GM12878 (cell line): ENCODE measurements at regions not wholly inside any gene's neighbourhood (a gene's known extent, or its start where the extent isn't known, plus 50 kb on each side); places are given as distances from the start of the nearest gene placed in this dataset.
A peak's percentile ranks its signal among the peaks of the same experiment; 100 is the strongest.

Experiments
- ATAC-seq: fragments of 200-7000 bp; cut with Tn5 transposase; 3 replicates; pipeline ENCODE4 v1.9.1; 2020; ENCODE audit warnings: mild to moderate bottlenecking, moderate library complexity
- BruUV-seq: library from RNA; stranded (reverse); fragments of 400-500 nt; replicated peaks from 2 replicates; lab custom pipeline; 2021; lab: Mats Ljungman, UMichigan
- CTCF ChIA-PET: fragments of 300-600 bp; sonication (Branson Sonifier 250); formaldehyde crosslinking; extraction: SDS; loops from one replicate; lab custom pipeline; 2021; ENCODE audit warnings: inconsistent platforms; lab: Yijun Ruan, JAX
- POLR2A ChIA-PET: fragments of 350-600 bp; formaldehyde crosslinking; extraction: SDS; loops from one replicate; lab custom pipeline; 2021; ENCODE audit warnings: inconsistent platforms; lab: Charles Lee
- RAD21 ChIA-PET: fragments of 300-600 bp; sonication (Branson Sonifier 250); formaldehyde crosslinking; loops from one replicate; lab custom pipeline; 2023; ENCODE audit warnings: antibody characterized with exemption; ENCODE audit not compliant: unreplicated experiment; lab: Charles Lee
- SMC1A ChIA-PET: fragments of 300-600 bp; sonication (Branson Sonifier 250); formaldehyde crosslinking; loops from one replicate; lab custom pipeline; 2023; ENCODE audit not compliant: unreplicated experiment, uncharacterized antibody; lab: Charles Lee
- DNase-seq: peaks from one replicate; pipeline ENCODE4 v3.0.0-alpha.2; 2011; ENCODE audit warnings: low read depth, low spot score
- FAIRE-seq: peaks from 3 replicates; lab custom pipeline; 2011; peaks lifted over from hg19 to GRCh38; lab: Jason Lieb, UNC
- H2AFZ ChIP-seq: 2 replicates; pipeline ENCODE4 v1.6.0; 2011; ENCODE audit warnings: low read depth, low read length, control low read depth; ENCODE audit not compliant: control insufficient read depth
- H3K27ac ChIP-seq: 2 replicates; pipeline ENCODE4 v1.5.1; 2011; ENCODE audit warnings: control low read depth; ENCODE audit not compliant: control insufficient read depth, insufficient read depth
- H3K27me3 ChIP-seq, 2 experiments: replicated peaks in 1 of 2; 2 replicates each; pipeline versions ENCODE4 v1.6.0 to v1.6.1; 2011; ENCODE audit warnings: low read length in 1 of 2; ENCODE audit not compliant: control insufficient read depth in 2 of 2, insufficient read depth in 2 of 2
- H3K36me3 ChIP-seq, 2 experiments: 2 replicates each; pipeline ENCODE4 v1.5.1; 2011; ENCODE audit warnings: low read length in 1 of 2; ENCODE audit not compliant: control insufficient read depth in 2 of 2, insufficient read depth in 2 of 2
- H3K4me1 ChIP-seq: 2 replicates; pipeline ENCODE4 v1.6.1; 2011; ENCODE audit warnings: mild to moderate bottlenecking, low read length, moderate library complexity, mixed read lengths; ENCODE audit not compliant: control insufficient read depth, insufficient read depth
- H3K4me2 ChIP-seq: 2 replicates; pipeline ENCODE4 v1.6.0; 2011; ENCODE audit warnings: control low read depth; ENCODE audit not compliant: control insufficient read depth, insufficient read depth
- H3K4me3 ChIP-seq: fragments of 200-600 bp; sonication (generic); 2 replicates; pipeline ENCODE4 v1.5.1; 2016
- H3K79me2 ChIP-seq: 2 replicates; pipeline ENCODE4 v1.6.0; 2011; ENCODE audit warnings: low read length; ENCODE audit not compliant: control insufficient read depth, insufficient read depth
- H3K9ac ChIP-seq: 2 replicates; pipeline ENCODE4 v1.8.0; 2011; ENCODE audit warnings: low read length, control low read depth, mixed read lengths; ENCODE audit not compliant: control insufficient read depth, insufficient read depth
- H3K9me3 ChIP-seq: replicated peaks from 3 replicates; pipeline ENCODE4 v1.5.1; 2011; ENCODE audit warnings: mild to moderate bottlenecking, low read length; ENCODE audit not compliant: control insufficient read depth, insufficient read depth
- H4K20me1 ChIP-seq: 2 replicates; pipeline ENCODE4 v1.6.0; 2011; ENCODE audit not compliant: control insufficient read depth, insufficient read depth
- BACH1 ChIP-seq: fragments of 450-650 bp; IDR thresholded peaks from 2 replicates; pipeline ENCODE4 v1.6.1; 2017; ENCODE audit warnings: mild to moderate bottlenecking, borderline replicate concordance
- DPF2 ChIP-seq: fragments of 450-650 bp; IDR thresholded peaks from 2 replicates; pipeline ENCODE4 v1.6.1; 2017; ENCODE audit warnings: mild to moderate bottlenecking
- HDAC2 ChIP-seq: fragments of 200-600 bp; sonication (generic); IDR thresholded peaks from 2 replicates; pipeline ENCODE4 v1.6.1; 2017
- LARP7 ChIP-seq: fragments of 450-650 bp; IDR thresholded peaks from 2 replicates; pipeline ENCODE4 v1.6.1; 2017; ENCODE audit warnings: mild to moderate bottlenecking
- MEF2A ChIP-seq: IDR thresholded peaks from 2 replicates; pipeline ENCODE4 v1.6.1; 2011; ENCODE audit warnings: low read depth, mild to moderate bottlenecking, low read length, moderate library complexity; ENCODE audit not compliant: insufficient read depth
- MTA2 ChIP-seq: fragments of 450-650 bp; IDR thresholded peaks from 2 replicates; pipeline ENCODE4 v1.6.1; 2016; ENCODE audit warnings: low read depth, mild to moderate bottlenecking, moderate library complexity
- NBN ChIP-seq: fragments of 450-650 bp; IDR thresholded peaks from 2 replicates; pipeline ENCODE4 v1.6.1; 2016
- NRF1 ChIP-seq: conservative IDR thresholded peaks from 2 replicates; pipeline ENCODE4 v1.6.1; 2011; ENCODE audit warnings: mild to moderate bottlenecking, low read depth, low read length, improper control_type of control experiment
- RAD21 ChIP-seq: IDR thresholded peaks from 2 replicates; pipeline ENCODE4 v1.6.1; 2011; ENCODE audit warnings: mild to moderate bottlenecking, low read depth, low read length, moderate library complexity; ENCODE audit not compliant: insufficient read depth
- SMC3 ChIP-seq: IDR thresholded peaks from 2 replicates; pipeline ENCODE4 v1.6.1; 2011; ENCODE audit warnings: low read length, improper control_type of control experiment, borderline replicate concordance
- SUPT20H ChIP-seq: IDR thresholded peaks from 2 replicates; pipeline ENCODE4 v1.6.1; 2011; ENCODE audit warnings: low read depth, mild to moderate bottlenecking, low read length, moderate library complexity, borderline replicate concordance; ENCODE audit not compliant: control insufficient read depth
- ZNF217 ChIP-seq: fragments of 450-650 bp; IDR thresholded peaks from 2 replicates; pipeline ENCODE4 v1.6.1; 2017; ENCODE audit warnings: antibody characterized with exemption, mild to moderate bottlenecking
- WGBS: methylation state at CpG from one replicate; pipeline ENCODE4 v1.1.6; 2016; ENCODE audit warnings: low lambda C conversion rate; ENCODE audit not compliant: insufficient replicate concordance, insufficient coverage; ENCODE audit errors: missing lambda C conversion rate; 5-methylcytosine and 5-hydroxymethylcytosine counted together
- in situ Hi-C: fragments of 300-500 bp; cut with MboI; formaldehyde crosslinking; loops from 9 replicates; pipeline ENCODE4 v1.14.3; 2018; ENCODE audit warnings: mixed read lengths
- intact Hi-C: fragments of 100-400 bp; cut with micrococcal nuclease; formaldehyde crosslinking; loops from one replicate; pipeline ENCODE4 v1.14.2; 2022; ENCODE audit not compliant: unreplicated experiment
- TF ChIP-seq, protein P1 (sequence below): fragments of 450-650 bp; IDR thresholded peaks from 2 replicates; pipeline ENCODE4 v1.6.1; 2016; ENCODE audit warnings: mild to moderate bottlenecking, moderate library complexity, borderline replicate concordance
- TF ChIP-seq, protein P2 (sequence below): fragments of 450-650 bp; IDR thresholded peaks from 2 replicates; pipeline ENCODE4 v1.6.1; 2014; ENCODE audit warnings: mild to moderate bottlenecking
- TF ChIP-seq, protein P3 (sequence below), 3 experiments: IDR thresholded peaks in 2 of 3; conservative IDR thresholded peaks in 1 of 3; 2 replicates each; pipeline ENCODE4 v1.5.1; 2011; ENCODE audit warnings: low read depth in 3 of 3, low read length in 3 of 3, mild to moderate bottlenecking in 3 of 3, control low read depth in 2 of 3, moderate library complexity in 2 of 3, inconsistent platforms in 1 of 3, mixed read lengths in 1 of 3; ENCODE audit not compliant: control insufficient read depth in 2 of 3, insufficient read depth in 1 of 3; ENCODE audit errors: extremely low read depth in 1 of 3

- no peak for TF ChIP-seq SUPT20H
- TF ChIP-seq, protein P1, sequence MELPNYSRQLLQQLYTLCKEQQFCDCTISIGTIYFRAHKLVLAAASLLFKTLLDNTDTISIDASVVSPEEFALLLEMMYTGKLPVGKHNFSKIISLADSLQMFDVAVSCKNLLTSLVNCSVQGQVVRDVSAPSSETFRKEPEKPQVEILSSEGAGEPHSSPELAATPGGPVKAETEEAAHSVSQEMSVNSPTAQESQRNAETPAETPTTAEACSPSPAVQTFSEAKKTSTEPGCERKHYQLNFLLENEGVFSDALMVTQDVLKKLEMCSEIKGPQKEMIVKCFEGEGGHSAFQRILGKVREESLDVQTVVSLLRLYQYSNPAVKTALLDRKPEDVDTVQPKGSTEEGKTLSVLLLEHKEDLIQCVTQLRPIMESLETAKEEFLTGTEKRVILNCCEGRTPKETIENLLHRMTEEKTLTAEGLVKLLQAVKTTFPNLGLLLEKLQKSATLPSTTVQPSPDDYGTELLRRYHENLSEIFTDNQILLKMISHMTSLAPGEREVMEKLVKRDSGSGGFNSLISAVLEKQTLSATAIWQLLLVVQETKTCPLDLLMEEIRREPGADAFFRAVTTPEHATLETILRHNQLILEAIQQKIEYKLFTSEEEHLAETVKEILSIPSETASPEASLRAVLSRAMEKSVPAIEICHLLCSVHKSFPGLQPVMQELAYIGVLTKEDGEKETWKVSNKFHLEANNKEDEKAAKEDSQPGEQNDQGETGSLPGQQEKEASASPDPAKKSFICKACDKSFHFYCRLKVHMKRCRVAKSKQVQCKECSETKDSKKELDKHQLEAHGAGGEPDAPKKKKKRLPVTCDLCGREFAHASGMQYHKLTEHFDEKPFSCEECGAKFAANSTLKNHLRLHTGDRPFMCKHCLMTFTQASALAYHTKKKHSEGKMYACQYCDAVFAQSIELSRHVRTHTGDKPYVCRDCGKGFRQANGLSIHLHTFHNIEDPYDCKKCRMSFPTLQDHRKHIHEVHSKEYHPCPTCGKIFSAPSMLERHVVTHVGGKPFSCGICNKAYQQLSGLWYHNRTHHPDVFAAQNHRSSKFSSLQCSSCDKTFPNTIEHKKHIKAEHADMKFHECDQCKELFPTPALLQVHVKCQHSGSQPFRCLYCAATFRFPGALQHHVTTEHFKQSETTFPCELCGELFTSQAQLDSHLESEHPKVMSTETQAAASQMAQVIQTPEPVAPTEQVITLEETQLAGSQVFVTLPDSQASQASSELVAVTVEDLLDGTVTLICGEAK: no peak
- no peak for TF ChIP-seq SMC3
These were observed 604.8 kb downstream of the BNC2 start (continued) for GRCh38 chr9:16265688-16266087.

DNA sequence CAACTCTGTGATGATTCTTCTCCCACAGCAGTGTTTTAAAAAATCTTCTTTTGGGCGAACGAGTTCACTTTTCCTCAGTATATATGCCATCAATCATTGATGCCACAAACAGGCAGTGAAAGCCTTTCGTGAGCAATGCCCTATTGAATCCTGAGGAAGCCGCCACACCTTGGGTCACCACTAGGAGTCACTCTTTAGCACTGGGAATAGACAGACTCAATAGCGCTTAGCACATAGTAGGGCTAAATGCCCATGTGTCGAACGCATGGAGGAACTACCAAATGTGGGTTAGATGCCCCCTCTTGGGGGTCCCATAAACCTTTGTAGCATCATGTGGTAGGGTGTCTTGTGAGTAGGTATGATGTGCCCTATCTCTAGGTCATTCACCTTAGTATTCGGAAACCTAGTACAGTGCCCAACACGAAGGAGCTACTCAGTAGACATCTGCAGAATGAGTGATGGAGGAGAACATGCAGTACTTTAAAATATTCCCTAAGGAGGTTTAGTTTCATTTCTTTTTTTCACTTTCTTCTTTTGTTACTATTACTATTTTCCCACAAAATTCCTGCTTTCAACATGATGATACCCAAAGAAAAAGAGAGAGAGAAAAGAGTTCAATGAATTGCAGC, 603.7 kb downstream of the BNC2 start:
- 0 out of 3 replicates have a peak, but pooled peaks have one; percentile 13 for ATAC-seq
- POLR2A ChIA-PET: no interaction called here
- Histone ChIP-seq H3K27me3 (no peaks in the 10 kb centered on the region), H3K27ac (no peak overlapping the region), H3K36me3 (no peaks in the 10 kb centered on the region), H3K4me3 (no peak overlapping the region), H3K9me3 (no peaks in the 10 kb centered on the region; the same call in 2 of the 3 replicates), H2AFZ (no peak overlapping the region), H4K20me1 (no peaks in the 10 kb centered on the region), H3K9ac (no peak overlapping the region), H3K4me1 (no peaks in the 10 kb centered on the region), H3K79me2 (no peaks in the 10 kb centered on the region), H3K4me2 (no peak overlapping the region)
- FAIRE-seq: no peak
- RAD21 ChIA-PET: interaction anchor here (0.6 kb wide), 1 partner anchor 244 kb away, joined by 3 read pairs; no protein-coding TSS in a partner anchor
- CTCF ChIA-PET: interaction anchor here (0.8 to 1.6 kb wide), 9 partner anchors 9 to 555 kb away, joined by 3 to 5 read pairs (median 3); no protein-coding TSS in a partner anchor
- SMC1A ChIA-PET: interaction anchor here (0.9 to 1.4 kb wide), 5 partner anchors 12 to 466 kb away, joined by 3 to 4 read pairs (median 4); no protein-coding TSS in a partner anchor
- intact Hi-C loops (no loop called here), in situ Hi-C loops (no loop called here)
- no peak for DNase-seq
- 40% methylated on average over 9 of the region's 9 CpGs for WGBS
- no TSS peak for BruUV-seq
- TF ChIP-seq ZNF217 (no peak), NRF1 (no peak), HDAC2 (no peak), BACH1 (no peak), MEF2A (no peak), MTA2 (no peak), RAD21 (peak; percentile 32; the same call in 1 of the 2 replicates), NBN (no peak), LARP7 (no peak), DPF2 (peak; percentile 48; the same call in 1 of the 2 replicates)
- TF ChIP-seq, protein P2, sequence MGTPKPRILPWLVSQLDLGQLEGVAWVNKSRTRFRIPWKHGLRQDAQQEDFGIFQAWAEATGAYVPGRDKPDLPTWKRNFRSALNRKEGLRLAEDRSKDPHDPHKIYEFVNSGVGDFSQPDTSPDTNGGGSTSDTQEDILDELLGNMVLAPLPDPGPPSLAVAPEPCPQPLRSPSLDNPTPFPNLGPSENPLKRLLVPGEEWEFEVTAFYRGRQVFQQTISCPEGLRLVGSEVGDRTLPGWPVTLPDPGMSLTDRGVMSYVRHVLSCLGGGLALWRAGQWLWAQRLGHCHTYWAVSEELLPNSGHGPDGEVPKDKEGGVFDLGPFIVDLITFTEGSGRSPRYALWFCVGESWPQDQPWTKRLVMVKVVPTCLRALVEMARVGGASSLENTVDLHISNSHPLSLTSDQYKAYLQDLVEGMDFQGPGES: no peak
- TF ChIP-seq, protein P3, sequence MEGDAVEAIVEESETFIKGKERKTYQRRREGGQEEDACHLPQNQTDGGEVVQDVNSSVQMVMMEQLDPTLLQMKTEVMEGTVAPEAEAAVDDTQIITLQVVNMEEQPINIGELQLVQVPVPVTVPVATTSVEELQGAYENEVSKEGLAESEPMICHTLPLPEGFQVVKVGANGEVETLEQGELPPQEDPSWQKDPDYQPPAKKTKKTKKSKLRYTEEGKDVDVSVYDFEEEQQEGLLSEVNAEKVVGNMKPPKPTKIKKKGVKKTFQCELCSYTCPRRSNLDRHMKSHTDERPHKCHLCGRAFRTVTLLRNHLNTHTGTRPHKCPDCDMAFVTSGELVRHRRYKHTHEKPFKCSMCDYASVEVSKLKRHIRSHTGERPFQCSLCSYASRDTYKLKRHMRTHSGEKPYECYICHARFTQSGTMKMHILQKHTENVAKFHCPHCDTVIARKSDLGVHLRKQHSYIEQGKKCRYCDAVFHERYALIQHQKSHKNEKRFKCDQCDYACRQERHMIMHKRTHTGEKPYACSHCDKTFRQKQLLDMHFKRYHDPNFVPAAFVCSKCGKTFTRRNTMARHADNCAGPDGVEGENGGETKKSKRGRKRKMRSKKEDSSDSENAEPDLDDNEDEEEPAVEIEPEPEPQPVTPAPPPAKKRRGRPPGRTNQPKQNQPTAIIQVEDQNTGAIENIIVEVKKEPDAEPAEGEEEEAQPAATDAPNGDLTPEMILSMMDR (IDR thresholded peaks at IDR 0.05 in 2 of 3, conservative IDR thresholded peaks at IDR 0.05 in 1 of 3; ENCODE audit: control insufficient read depth in 2 of 3, extremely low read depth in 1 of 3, insufficient read depth in 1 of 3, low read depth in 3 of 3, low read length in 3 of 3): peak; percentile 17 to 56 (median 55); a peak in 5 of 6 replicates
